ENCODE measurements at regions not wholly inside any gene's neighbourhood (a gene's known extent, or its start where the extent isn't known, plus 50 kb on each side); places are given as distances from the start of the nearest gene placed in this dataset.

DNA sequence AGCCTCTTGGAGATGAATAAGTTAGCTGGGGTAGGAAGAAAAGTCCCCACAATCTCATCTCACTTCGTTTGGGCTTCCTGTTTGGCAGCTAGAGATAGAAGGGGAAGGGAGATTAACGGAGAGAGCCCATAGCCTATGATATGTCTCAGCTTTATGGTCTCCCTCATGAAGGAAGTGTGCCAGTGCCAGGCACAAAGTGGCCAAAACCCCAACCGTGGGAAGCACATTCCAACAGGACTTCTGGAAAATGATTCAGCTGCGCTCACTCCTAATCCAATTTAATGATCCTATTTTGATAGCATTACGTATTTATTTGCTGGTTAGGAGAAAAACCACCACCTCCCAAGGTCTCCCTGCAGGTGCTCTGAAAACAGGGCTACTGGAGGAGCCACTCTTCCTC is 303.1 kb upstream of the CLINT1 start:
- DNase-seq (ENCODE audit: low spot score) = no peak

- DNase-seq (ENCODE audit: low spot score) = no peak
These were observed 300.7 kb upstream of the CLINT1 start for GRCh38 chr5:158159621-158160020.

- no peak for DNase-seq (ENCODE audit: low spot score)
These were observed 297.0 kb upstream of the CLINT1 start for GRCh38 chr5:158155811-158156505.

- DNase-seq (ENCODE audit: low spot score) = no peak
These were observed 296.1 kb upstream of the CLINT1 start for GRCh38 chr5:158155067-158155466.

DNA sequence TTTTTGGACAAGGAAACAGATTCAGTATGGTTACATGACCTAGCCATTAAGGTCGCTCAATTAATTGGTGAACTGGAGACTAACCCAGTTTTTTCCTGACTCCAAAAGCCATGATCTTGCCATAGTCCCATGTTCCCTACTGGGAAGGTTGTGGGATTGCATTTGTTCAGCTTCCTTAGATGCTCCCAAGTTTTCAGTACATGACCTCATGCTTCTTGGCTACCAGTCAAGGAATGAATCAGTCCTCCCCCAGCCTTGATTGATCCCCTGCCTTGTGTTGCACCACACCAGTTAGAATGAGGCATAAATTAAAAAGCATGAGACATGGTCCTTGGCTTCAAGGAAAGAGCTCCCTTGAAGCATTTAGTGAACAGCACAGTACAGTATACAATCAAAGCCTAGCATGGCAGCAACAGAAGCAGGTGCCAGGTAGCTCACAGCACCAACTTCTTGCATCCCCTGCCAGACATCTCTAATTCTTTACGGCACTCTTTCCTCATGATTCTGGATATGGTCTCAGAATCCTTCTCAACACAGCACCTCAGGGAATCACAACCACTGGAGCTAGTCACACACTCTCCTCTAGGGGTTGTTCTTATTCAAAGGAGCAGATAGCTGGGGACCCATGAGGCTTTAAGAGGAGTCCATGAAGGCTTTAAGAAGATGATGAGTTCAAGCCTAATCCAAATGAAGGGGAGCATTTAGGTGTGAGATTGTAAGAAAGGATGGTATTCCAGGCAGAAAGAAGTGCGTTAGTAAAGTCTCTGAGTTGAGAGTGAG is 295.5 kb upstream of the CLINT1 start:
- peak; percentile 62 for DNase-seq (ENCODE audit: low spot score)

- no peak for DNase-seq (ENCODE audit: low spot score)
These were observed 294.6 kb upstream of the CLINT1 start for GRCh38 chr5:158153508-158153907.

- no peak for DNase-seq (ENCODE audit: low spot score)
These were observed 293.2 kb upstream of the CLINT1 start for GRCh38 chr5:158152136-158152535.

- DNase-seq (ENCODE audit: low spot score) = no peak
These were observed 288.3 kb upstream of the CLINT1 start for GRCh38 chr5:158147227-158147626.

GRCh38 chr5:158145827-158146226 is 286.9 kb upstream of the CLINT1 start:
- DNase-seq (ENCODE audit: low spot score) = no peak

GRCh38 chr5:158143081-158143480 is 284.1 kb upstream of the CLINT1 start:
- DNase-seq (ENCODE audit: low spot score) = no peak

- no peak for DNase-seq (ENCODE audit: low spot score)
These were observed 283.2 kb upstream of the CLINT1 start for GRCh38 chr5:158142156-158142555.

DNA sequence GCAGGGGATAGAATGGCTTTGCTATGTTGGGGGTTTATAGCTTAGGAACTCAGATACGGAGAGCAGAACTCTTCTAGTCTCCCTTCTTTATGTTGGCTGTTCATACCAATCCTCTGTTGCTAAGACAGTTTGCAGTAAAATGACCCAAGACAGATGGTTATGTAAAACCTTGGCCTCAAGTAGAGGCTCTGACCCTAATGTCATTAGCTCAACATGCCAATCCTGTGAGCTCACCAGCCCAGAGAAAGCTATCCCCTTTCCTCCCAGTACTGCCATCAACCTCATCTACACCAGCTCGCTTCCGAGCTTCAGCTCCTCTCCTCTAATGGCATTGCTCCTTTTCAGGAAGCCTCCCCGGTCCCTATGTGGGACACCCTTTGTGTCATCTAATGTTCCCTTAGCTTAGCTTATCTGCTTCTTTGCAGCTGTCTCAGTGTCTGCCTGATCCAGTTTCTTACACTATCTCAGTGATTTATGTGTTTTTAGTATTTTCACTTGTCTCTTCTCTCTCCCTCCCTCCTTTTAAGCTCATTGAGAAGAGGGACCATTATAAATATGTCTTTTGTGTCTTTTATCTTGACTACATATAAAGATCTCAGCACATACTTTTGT is 281.3 kb upstream of the CLINT1 start:
- no peak for DNase-seq (ENCODE audit: low spot score)

DNA sequence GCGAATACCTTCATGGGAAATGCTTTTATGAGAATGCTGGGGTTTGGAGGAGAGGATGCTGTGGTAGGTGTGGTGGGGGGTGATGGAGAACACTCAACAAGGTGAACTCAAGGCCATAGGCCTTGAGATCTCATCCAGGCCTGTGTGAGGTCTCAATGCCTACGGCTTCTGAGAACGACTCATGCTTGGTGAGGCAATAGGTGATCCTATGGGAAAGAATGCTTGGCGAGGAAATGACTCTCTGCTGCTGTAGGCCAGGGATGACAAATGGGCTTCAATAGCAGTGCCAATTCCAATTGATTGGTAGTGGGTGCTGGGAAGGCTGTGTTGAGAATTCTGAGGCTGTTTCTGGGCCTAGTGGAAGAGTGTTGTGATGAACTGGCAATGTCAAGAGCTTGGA is 280.2 kb upstream of the CLINT1 start:
- peak; percentile 37 for DNase-seq (ENCODE audit: low spot score)

- DNase-seq (ENCODE audit: low spot score) = no peak
These were observed 276.8 kb upstream of the CLINT1 start for GRCh38 chr5:158135682-158136179.

GRCh38 chr5:158133369-158133768 is 274.4 kb upstream of the CLINT1 start:
- DNase-seq (ENCODE audit: low spot score) = no peak

DNA sequence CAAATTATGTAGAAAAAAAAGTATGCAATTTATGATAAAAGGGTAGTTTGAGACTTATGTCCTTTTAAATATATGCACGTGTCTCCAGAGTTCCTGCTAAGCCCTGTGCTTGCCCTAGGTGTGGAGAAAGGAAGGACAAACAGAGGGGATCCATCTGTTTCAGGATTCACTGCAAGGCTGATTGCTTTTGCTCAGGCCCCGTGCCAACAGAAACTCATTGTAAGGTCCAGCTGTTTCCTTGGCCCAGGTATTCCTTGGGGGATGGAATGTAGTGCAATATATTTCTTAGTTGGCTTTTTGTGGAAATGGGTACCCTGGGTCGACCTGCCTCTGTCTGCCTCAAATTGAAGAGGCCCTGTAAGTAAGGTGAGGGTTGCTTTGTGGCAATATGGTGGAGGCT is 268.6 kb upstream of the CLINT1 start:
- DNase-seq (ENCODE audit: low spot score) = no peak

- no peak for DNase-seq (ENCODE audit: low spot score)
These were observed 267.8 kb upstream of the CLINT1 start for GRCh38 chr5:158126442-158127405.

- no peak for DNase-seq (ENCODE audit: low spot score)
These were observed 265.8 kb upstream of the CLINT1 start for GRCh38 chr5:158124606-158125316.

GRCh38 chr5:158123595-158123994 is 264.6 kb upstream of the CLINT1 start:
- no peak for DNase-seq (ENCODE audit: low spot score)

DNA sequence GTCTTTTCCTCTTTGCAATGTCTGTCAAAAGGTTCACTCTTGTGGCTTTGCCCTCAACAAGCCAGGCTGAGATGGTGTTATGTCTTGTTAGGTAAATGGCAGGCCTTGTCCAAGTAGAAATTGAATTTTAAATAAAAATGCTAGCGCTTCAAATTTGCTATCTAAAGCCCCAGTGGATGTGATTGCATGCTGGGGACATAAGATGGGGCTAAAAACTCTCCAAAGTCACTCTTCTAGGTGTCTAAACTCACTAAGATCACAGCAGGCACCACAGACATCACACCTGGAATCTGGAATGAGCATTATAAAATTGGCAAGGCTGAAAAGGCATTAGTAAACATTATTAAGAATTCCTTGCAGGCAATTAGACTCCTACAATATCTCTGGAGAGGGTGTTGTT is 262.7 kb upstream of the CLINT1 start:
- no peak for DNase-seq (ENCODE audit: low spot score)

GRCh38 chr5:158120760-158121159 is 261.8 kb upstream of the CLINT1 start:
- no peak for DNase-seq (ENCODE audit: low spot score)
